Posterior cingulate gyrus (tissue), 11 donors: ENCODE measurements at regions not wholly inside any gene's neighbourhood (a gene's known extent, or its start where the extent isn't known, plus 50 kb on each side); places are given as distances from the start of the nearest gene placed in this dataset.
"Not testable (repeated sequence)": the region's sequence is repeated elsewhere in the genome, so short reads cannot be mapped to it uniquely, and the experiment has no call there.

Source experiments
- DNase-seq, 10 donors: peaks; one replicate each; pipeline versions ENCODE4 v3.0.0 to v3.0.0-alpha.2; 2020 to 2021; ENCODE audit warnings: mixed read lengths in 3 of 10
- intact Hi-C: fragments of 100-400 bp; cut with DNase I; formaldehyde crosslinking; loops from one replicate; pipeline ENCODE4 v1.15.1; 2023

DNA sequence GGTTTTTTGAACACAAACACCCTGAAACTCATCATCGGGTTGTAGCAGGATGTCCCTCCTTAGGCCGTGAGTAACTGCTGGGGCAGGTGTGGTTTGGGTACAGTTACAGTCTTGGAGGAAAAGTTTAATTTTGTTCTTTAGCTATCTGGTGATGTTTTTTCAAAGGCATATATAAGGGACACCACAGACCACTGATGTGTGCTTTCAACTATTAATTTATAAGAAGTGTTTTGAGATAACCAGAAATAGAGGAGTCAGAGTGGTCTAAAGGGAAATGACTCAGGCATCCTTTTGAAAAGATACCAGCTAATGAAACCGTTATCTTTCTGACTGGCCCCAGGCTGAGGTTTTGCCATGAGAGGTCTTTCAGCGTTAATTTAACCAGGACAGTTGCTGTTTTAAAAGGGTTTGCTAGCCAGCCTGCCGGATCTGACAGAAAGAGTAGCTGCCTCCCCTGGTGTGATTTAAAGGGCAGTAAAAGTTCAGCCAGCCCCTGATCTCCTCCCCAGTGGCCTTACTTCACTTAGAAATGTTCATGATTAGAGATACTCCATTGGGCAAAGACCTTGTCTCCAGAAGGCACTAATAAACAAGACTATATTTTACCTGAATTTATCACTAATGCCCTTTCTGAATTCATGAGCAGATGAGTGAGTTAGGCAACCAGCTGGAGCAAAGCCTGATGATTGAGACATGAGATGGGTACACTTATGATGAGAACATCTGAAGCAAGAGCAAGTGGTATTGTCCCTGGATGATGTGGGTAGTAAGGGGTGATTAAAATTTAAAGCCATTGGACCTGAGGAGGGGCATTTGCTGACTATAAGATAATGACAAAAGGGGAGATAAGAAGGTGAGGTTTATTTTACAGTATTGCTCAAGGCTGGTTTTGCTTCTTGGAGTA, 482.5 kb upstream of the TBL1XR1 start:
- intact Hi-C loops: no loop called here
- DNase-seq: no peak

- no peak for DNase-seq
- intact Hi-C loops: no loop called here
Measured at GRCh38 chr3:177680472-177680821, 483.2 kb upstream of the TBL1XR1 start.

DNA sequence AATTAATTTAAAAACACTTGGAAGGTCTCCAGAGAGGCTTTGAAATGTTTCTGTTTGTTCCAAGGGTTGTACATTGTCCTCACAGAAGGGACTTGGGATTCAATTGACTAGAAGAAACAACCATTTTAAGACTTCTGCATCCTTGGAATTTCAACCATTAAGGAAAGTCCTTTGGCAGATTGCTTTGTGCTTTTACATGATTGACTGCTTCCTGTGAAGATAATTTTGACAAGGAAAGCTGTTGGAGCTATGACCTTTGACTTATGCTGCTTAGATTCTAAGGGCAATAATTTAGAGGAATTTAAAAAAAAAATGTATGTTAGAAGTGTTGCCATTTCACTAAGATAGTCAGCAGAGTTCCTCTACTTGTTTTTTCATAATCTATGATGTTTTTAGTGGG, 483.9 kb upstream of the TBL1XR1 start:
- no peak for DNase-seq
- intact Hi-C loops: no loop called here

DNA sequence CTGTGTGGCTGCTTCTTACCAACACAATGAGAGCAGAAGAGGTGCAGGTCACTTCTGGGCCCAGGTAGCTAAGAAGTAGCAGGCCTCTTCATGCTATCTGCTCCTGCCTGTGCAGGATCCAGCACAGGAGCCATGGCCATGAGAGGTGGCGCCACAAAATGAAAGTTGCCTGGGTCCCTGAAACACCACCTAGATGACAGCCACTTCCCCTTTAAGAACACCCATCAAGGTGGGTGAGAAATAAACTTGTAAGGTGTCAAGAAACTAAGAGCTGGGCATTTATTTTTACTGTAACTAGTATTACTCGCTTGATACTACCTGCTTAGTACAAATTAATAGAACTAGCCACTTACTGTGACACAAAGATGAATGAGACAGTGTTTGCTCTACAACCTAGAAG, 484.6 kb upstream of the TBL1XR1 start:
- intact Hi-C loops: no loop called here

DNA sequence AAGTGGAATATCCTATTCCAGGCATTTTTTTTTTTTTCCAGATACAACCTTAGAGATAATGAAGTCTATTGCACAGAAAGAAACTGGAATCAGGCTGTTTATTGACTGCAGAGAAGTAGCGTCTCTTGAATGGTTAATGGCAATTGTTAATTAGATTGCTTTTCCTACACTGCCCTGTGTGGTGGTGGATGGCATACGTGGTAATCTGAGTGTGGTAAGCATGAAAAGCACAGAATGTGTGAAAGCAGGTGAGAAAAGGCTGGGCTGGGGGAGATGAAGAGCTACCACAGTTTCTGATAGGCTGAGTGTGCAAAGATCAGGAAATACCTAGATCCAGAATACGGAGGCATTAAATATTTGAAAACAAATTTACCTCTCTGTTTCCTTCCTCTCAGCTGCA, 486.3 kb upstream of the TBL1XR1 start:
- DNase-seq: no peak
- intact Hi-C loops: no loop called here

More for the DNA sequence above, 484.6 kb upstream of the TBL1XR1 start:
- no peak for DNase-seq

DNA sequence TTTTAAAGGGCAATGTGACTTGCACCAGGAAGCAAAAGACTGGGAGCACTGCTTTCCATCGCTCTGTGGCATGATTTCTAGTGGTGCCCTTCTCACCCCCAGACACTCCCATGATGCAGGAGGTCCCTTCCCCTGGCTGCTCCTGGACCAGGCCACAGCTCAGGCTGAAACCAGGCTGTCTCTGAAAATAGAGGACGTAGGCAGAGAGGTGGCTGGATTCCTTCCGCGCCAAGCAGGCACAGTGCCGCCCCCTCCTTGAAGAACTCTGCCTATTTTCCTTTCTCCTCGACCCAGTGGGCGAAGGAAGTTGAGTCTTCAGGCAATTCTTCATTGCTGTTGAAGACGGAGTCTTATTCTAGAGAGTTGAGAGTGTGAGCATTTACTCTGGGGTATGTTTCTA, 489.4 kb upstream of the TBL1XR1 start:
- peak in 6 of 10 donors; percentile 23 to 89 (median 58) for DNase-seq
- intact Hi-C loops: no loop called here

DNA sequence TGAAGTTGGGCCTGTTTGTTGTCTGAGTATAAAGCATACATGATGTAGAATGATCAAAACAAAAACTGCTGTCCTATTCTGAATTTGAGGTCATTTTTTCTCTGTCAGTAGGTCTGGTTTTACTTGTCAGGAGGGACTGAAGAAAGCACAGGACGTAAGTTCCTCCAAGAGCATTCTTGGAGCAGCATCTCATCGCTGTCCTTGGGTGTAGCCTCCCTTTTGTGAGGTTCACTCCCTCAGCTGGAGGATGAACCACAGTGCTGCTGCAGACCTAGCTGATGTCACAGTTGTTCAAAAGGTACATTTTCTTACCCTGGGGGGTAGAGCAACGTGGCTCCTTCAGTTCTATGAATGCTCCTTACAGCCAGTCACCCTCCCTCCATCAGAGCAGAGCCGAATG, 490.0 kb upstream of the TBL1XR1 start:
- intact Hi-C loops: no loop called here

GRCh38 chr3:177688152-177688551, 490.9 kb upstream of the TBL1XR1 start:
- intact Hi-C loops: no loop called here

More for the DNA sequence above, 490.0 kb upstream of the TBL1XR1 start:
- peak in 1 of 10 donors; percentile 47 for DNase-seq

DNA sequence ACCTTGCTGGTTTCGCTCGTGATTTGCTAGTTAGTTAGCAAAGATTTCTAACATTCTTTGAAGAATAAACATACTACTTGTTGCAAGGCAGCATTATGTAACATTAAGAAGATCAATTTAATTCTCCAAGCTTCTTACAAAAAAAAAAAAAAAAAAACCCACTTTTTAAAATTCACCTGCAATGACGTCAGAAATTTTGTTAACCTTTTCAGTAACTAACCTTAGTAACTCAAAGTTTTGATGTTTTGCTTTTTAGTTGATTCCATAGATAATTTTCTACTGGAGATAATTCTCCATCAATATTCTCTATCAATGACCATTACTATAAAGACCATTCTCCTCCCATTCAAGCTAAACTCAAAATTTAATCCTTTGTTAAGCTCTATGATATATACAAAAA, 491.8 kb upstream of the TBL1XR1 start:
- intact Hi-C loops: no loop called here
- DNase-seq: no peak

More at GRCh38 chr3:177688152-177688551, 490.9 kb upstream of the TBL1XR1 start:
- no peak for DNase-seq

DNA sequence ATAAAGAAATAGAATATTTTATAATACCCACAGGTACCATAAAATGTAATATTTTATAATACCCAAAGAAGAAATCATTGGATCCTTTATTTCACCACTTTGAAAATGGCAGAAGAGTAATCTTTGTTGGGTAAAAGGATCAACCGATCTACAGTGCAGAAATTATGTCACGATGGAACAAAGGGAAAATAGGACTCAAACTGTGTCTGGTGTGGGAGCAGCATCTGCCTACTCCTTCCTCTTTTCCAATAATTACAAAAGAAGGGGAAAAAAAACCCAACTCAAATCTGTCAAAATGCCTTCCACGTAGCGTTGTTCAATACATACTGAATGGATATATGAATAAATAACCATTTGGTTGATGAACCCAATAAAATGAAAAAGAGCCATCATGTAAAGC, 492.6 kb upstream of the TBL1XR1 start:
- intact Hi-C loops: no loop called here
- DNase-seq: no peak

DNA sequence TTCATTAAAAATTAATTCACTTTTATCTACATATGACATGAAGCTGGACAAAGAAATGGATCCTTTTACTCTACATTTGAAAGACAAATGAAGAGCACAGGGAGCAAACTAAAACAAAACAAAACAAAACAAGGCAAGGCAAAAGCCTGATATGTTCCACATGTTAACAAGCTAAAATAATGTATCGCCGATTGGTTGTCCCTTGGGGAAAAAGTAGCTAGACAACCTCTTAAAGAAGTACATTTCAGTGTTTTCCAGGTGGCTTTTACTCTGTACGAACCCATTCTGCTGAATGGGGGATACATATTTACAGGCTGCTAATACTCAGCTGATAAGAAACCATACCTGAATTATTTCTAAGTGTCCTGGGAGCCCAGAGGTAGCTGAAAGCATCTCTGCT, 493.0 kb upstream of the TBL1XR1 start:
- intact Hi-C loops: no loop called here
- no peak for DNase-seq

DNA sequence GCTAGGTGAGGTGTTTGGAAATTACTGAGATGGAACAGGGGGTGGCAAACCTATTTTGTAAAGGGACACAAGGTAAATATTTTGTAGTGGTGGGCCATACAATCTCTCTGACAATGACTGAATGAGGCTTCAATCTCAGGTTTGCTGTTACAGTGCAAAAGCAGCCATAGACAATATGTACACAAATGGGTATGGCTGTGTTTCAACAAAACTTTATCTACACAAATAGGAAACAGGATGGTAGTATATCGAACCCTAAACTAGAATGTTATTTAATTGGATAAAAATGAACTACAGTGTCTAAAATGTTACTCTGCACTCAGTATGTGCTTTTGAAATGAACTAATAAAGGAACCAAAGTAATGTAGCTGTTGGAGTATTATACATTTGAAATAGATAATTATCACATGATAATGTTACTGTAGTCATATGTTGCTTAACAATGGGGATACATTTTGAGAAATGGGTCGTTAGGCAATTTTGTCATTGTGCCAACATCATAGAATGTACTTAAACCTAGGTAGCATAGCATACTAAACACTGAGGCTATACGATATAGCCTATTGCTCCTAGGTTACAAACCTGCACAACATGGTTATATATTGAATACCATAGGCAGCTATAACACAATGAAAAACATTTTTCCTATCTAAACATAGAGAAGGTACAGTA, 495.2 kb upstream of the TBL1XR1 start:
- no peak for DNase-seq
- intact Hi-C loops: no loop called here

DNA sequence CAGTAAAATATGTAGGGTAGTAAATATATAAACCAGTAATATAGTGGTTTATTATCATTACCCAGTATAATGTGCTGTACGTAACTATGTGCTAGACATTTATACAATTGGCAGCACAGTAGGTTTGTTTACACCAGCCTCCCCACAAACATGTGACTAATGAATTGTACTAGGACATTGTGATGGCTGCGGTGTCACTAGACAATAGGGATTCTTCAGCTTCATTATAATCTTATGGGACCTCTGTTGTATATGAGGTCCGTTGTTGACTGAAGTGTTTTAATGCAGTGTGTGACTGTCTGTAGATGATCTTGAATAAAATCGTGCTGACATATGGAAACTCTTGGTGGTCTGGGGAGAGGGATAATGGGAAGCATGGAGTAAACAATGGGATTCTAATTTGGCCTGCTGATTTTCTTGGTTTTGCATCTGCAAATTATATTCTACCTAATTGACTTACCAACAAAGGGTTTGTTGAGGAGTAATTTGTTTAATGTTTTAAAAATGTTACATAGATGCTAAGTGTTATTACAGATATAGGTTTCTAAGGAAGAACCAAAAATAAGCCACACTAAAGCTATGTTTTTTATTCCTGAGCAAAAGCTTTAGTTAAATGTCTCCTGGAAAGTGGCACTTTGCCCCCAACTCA, 496.5 kb upstream of the TBL1XR1 start:
- intact Hi-C loops: no loop called here
- peak in 1 of 10 donors; percentile 20 for DNase-seq

DNA sequence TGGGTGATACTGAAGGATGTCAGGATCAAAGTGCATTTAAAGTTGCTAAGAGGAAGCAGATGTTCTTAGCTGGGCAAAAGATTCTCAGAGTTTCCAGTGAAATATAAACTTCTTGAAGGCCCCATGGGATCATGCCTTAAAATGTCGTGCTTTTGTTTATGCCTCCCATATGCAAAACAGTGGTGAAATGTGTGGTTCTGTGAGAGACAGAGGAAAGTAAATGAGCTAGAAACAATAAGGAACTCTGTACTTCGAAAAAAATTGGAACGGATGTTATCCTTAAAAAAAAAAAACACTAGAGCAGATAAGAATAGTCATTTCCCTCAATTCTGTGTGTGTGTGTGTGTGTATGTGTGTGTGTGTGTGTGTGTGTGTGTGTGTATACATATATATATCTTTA, 497.0 kb upstream of the TBL1XR1 start:
- DNase-seq: no peak
- intact Hi-C loops: no loop called here

GRCh38 chr3:177694951-177695350, 497.7 kb upstream of the TBL1XR1 start:
- intact Hi-C loops: no loop called here
- no peak for DNase-seq

- DNase-seq: peak in 2 of 10 donors; percentile 53 to 57
- intact Hi-C loops: no loop called here
Measured at GRCh38 chr3:177700117-177700516, 502.8 kb upstream of the TBL1XR1 start.

GRCh38 chr3:177703788-177704187, 506.5 kb upstream of the TBL1XR1 start:
- intact Hi-C loops: no loop called here
- no peak for DNase-seq

DNA sequence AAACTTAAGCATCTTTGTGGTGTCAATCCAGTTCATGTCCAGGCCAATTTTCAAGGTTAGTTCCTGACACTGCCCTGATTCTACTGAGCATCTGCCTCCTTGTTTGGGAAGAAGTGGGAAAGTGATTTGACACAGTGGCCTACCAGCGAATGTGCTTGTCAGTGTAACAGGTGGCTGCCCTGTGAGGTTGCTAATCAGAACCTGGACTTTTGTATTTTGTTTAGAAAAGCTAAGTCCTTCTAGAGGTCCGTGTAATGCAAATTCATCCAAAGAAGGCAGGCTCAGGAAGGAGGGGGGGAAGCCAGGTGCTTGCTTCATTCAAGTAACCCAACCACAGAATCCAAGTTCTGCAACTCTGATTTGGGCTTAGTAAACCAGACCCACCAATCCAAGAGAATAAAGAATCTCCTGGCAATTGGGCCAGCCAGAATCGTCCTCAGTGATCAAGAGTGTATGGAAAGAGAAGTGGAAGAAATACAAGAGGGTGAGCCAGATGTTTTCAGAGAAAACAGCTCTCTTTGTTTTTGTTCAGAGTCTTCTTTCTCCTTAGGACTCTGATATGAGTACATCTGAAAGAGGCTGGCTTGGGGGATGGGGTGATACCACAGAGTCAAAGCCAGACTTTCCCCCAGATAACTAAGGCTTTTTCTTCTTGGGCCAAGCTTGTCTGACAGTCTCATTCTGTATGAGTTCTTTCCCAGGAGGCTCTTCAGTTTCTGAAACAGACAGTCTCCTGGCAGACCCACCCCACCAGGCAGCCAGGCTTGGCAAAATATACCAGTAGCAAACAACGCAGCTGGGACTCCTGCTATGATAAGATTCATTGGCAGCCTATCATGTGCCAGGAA, 508.9 kb upstream of the TBL1XR1 start:
- intact Hi-C loops: no loop called here
- DNase-seq: peak in 4 of 10 donors; percentile 3 to 67 (median 12)

DNA sequence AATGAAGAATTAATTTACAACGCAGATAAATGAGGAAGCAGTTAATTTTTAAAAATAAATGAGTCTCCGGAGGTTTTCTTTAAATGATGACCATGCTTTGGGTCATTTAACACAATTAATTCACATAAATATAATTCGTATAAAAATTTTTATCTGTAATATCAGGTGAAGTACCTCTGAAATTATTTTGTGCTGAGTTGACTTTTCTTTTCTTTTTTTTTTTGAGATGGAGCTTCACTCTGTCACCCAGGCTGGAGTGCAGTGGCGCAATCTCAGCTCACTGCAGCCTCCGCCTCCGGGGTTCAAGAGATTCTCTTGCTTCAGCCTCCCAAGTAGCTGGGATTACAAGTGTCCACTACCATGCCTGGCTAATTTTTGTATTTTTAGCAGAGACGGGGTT, 512.2 kb upstream of the TBL1XR1 start:
- DNase-seq, intact Hi-C loops: not testable (repeated sequence)

DNA sequence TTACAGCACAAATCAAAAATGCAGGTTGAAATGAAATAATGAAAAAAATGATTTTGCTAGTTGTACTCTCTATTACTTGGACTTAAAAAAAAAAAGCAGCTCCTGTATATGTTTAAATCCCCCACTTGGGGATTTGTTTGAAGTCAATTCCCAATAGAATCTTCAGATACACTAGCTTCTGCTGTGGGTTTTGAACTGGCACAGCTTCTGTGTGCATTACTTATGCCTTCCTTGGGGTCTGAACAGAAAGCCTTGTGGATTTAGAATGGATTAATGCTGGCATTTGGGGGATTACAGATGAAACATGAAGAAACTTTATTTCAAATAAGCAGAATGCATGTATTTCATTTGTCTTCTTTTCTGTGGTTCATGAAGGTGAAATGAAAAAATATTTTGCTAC, 513.2 kb upstream of the TBL1XR1 start:
- DNase-seq: no peak
- intact Hi-C loops: no loop called here
